PC-3 (cell line): ENCODE measurements at regions not wholly inside any gene's neighbourhood (a gene's known extent, or its start where the extent isn't known, plus 50 kb on each side); places are given as distances from the start of the nearest gene placed in this dataset.

ENCODE experiments used
- ATAC-seq: fragments of 200-7000 bp; cut with Tn5 transposase; 2 replicates; pipeline ENCODE4 v1.9.1; 2020; ENCODE audit warnings: mild to moderate bottlenecking, moderate library complexity
- BruUV-seq: library from RNA; stranded (reverse); fragments of 400-500 nt; replicated peaks from 2 replicates; lab custom pipeline; 2021; lab: Mats Ljungman, UMichigan
- CTCF ChIA-PET: fragments of 300-600 bp; sonication (Branson Sonifier 250); formaldehyde crosslinking; loops from one replicate; lab custom pipeline; 2022; ENCODE audit warnings: antibody characterized with exemption; lab: Charles Lee
- POLR2A ChIA-PET: fragments of 300-600 bp; sonication (Branson Sonifier 250); formaldehyde crosslinking; loops from one replicate; lab custom pipeline; 2022; ENCODE audit warnings: antibody characterized with exemption; ENCODE audit not compliant: unreplicated experiment; lab: Charles Lee
- DNase-seq: peaks from one replicate; pipeline ENCODE4 v3.0.0-alpha.2; 2015
- H2AFZ ChIP-seq: fragments of 300-600 bp; sonication (generic); 2 replicates; pipeline ENCODE4 v1.6.0; 2016; ENCODE audit warnings: antibody characterized with exemption, low read length
- H3F3A ChIP-seq: fragments of 300-600 bp; sonication (generic); one replicate; pipeline ENCODE4 v1.6.0; 2017; ENCODE audit warnings: antibody characterized with exemption, low read length, control low read depth, mild to moderate bottlenecking; ENCODE audit not compliant: unreplicated experiment
- H3K27ac ChIP-seq: fragments of 300-600 bp; sonication (generic); 2 replicates; pipeline ENCODE4 v1.5.1; 2016; ENCODE audit warnings: mild to moderate bottlenecking, low read length
- H3K27me3 ChIP-seq: fragments of 300-600 bp; sonication (generic); 2 replicates; pipeline ENCODE4 v1.6.1; 2016; ENCODE audit warnings: low read length, mixed read lengths
- H3K36me3 ChIP-seq: fragments of 300-600 bp; sonication (generic); 2 replicates; pipeline ENCODE4 v1.6.1; 2016; ENCODE audit warnings: low read depth, mixed run types, low read length, mixed read lengths
- H3K4me1 ChIP-seq: fragments of 300-600 bp; sonication (generic); 2 replicates; pipeline ENCODE4 v1.5.1; 2016; ENCODE audit warnings: low read length; ENCODE audit not compliant: insufficient read depth
- H3K4me2 ChIP-seq: fragments of 300-600 bp; sonication (generic); 2 replicates; pipeline ENCODE4 v1.6.0; 2016; ENCODE audit warnings: low read length
- H3K4me3 ChIP-seq: fragments of 300-600 bp; sonication (generic); 2 replicates; pipeline ENCODE4 v1.5.1; 2016; ENCODE audit warnings: mild to moderate bottlenecking, low read length, mixed read lengths
- H3K79me2 ChIP-seq: fragments of 300-600 bp; sonication (generic); 2 replicates; pipeline ENCODE4 v1.6.1; 2017; ENCODE audit warnings: low read length, mixed read lengths
- H3K9ac ChIP-seq: fragments of 300-600 bp; sonication (generic); 2 replicates; pipeline ENCODE4 v1.6.0; 2016; ENCODE audit warnings: mild to moderate bottlenecking, low read length
- H3K9me2 ChIP-seq: fragments of 300-600 bp; sonication (generic); replicated peaks from 2 replicates; pipeline ENCODE4 v1.6.1; 2016; ENCODE audit warnings: mixed run types, low read length, mixed read lengths
- H3K9me3 ChIP-seq: fragments of 300-600 bp; sonication (generic); 2 replicates; pipeline ENCODE4 v1.6.1; 2016; ENCODE audit warnings: low read length, mixed read lengths
- H4K20me1 ChIP-seq: fragments of 300-600 bp; sonication (generic); 2 replicates; pipeline ENCODE4 v1.6.1; 2016; ENCODE audit warnings: low read length, mixed read lengths
- EZH2 ChIP-seq: fragments of 300-600 bp; sonication (generic); IDR thresholded peaks from one replicate; pipeline ENCODE4 v1.6.1; 2017; ENCODE audit warnings: antibody characterized with exemption, mild to moderate bottlenecking, low read length; ENCODE audit not compliant: unreplicated experiment
- EZH2phosphoT487 ChIP-seq: fragments of 300-600 bp; sonication (generic); IDR thresholded peaks from 2 replicates; pipeline ENCODE4 v1.6.1; 2018; ENCODE audit warnings: mild to moderate bottlenecking, antibody characterized with exemption, low read length, borderline replicate concordance
- intact Hi-C: fragments of 100-400 bp; cut with micrococcal nuclease; formaldehyde crosslinking; loops from 2 replicates; pipeline ENCODE4 v1.9.0; 2023
- TF ChIP-seq, protein P1 (sequence below): fragments of 300-600 bp; sonication (generic); conservative IDR thresholded peaks from 2 replicates; pipeline ENCODE4 v1.5.1; 2017; ENCODE audit warnings: antibody characterized with exemption, low read depth, mild to moderate bottlenecking, low read length

DNA sequence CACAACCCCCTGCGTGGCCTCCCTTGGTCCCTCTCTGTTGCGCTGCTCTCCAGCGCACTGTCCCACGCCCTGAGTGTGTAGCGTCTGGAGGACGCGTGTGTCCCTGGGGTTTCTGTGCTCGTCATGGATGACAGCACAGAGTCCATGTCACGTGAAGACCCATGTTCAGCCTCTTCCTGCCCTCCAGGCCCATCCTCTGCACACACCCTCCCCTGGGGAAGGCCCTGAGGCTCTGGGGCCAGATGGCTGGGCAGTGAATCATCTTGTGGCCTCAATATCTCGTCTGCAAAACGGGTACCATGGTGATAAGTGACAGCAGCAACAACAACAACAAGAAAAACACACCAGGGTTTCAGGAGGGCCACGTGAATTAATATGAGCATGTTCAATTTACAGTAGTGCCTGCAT lies 71.5 kb upstream of the ARHGEF7 start:
- peak; percentile 35 for ATAC-seq
- ChIA-PET CTCF (no interaction called here), POLR2A (no interaction called here)
- TF ChIP-seq, protein P1, sequence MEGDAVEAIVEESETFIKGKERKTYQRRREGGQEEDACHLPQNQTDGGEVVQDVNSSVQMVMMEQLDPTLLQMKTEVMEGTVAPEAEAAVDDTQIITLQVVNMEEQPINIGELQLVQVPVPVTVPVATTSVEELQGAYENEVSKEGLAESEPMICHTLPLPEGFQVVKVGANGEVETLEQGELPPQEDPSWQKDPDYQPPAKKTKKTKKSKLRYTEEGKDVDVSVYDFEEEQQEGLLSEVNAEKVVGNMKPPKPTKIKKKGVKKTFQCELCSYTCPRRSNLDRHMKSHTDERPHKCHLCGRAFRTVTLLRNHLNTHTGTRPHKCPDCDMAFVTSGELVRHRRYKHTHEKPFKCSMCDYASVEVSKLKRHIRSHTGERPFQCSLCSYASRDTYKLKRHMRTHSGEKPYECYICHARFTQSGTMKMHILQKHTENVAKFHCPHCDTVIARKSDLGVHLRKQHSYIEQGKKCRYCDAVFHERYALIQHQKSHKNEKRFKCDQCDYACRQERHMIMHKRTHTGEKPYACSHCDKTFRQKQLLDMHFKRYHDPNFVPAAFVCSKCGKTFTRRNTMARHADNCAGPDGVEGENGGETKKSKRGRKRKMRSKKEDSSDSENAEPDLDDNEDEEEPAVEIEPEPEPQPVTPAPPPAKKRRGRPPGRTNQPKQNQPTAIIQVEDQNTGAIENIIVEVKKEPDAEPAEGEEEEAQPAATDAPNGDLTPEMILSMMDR = no peak
- TF ChIP-seq EZH2 = no peak
- no peak for TF ChIP-seq EZH2phosphoT487
- no peak overlapping the region for H3K27ac ChIP-seq
- peak; percentile 55 for DNase-seq
- intact Hi-C loops = no loop called here
- H3K4me1 ChIP-seq = peaks cover 8% of the 10 kb centered on the region; the same call in 1 of the 2 replicates
- no peak overlapping the region for H3K9ac ChIP-seq
- H3K4me3 ChIP-seq = no peak overlapping the region
- H3K27me3 ChIP-seq = no peaks in the 10 kb centered on the region
- no peaks in the 10 kb centered on the region for H3K9me2 ChIP-seq
- no peaks in the 10 kb centered on the region for H3K9me3 ChIP-seq
- no TSS peak for BruUV-seq
- H3K4me2 ChIP-seq = no peak overlapping the region
- H2AFZ ChIP-seq = no peak overlapping the region
- no peaks in the 10 kb centered on the region for H3F3A ChIP-seq
- H3K79me2 ChIP-seq = no peaks in the 10 kb centered on the region
- H4K20me1 ChIP-seq = no peaks in the 10 kb centered on the region
- H3K36me3 ChIP-seq = no peaks in the 10 kb centered on the region

DNA sequence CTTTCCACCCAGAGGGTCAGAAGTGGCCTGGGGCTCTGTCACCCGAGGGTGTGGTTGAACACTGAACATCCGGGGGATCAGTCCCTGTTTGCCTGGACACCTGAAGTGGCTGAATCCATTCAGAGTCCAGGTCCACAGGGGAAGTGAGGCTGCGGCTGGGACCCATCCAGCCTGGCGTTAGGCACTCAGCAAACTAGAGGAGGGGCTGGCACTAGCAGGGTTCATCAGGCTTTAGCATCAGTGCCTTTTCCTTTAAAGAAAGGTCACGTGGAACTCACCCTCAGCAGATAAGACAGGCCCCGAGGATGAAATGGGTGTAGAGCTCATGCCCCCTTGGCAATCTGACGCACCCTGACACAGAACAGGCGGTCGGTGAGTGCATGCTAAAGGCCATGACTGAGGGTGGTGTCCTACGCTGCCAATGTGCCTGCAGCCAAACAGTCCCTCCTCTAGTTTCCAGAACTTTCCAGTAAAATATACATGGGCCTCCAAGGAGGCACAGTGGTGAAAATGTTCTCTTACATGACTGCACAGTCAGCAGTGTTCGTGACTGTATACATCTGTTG lies 72.4 kb upstream of the ARHGEF7 start:
- TF ChIP-seq, protein P1 = no peak
- TF ChIP-seq EZH2 (no peak), EZH2phosphoT487 (no peak)
- POLR2A ChIA-PET = no interaction called here

DNA sequence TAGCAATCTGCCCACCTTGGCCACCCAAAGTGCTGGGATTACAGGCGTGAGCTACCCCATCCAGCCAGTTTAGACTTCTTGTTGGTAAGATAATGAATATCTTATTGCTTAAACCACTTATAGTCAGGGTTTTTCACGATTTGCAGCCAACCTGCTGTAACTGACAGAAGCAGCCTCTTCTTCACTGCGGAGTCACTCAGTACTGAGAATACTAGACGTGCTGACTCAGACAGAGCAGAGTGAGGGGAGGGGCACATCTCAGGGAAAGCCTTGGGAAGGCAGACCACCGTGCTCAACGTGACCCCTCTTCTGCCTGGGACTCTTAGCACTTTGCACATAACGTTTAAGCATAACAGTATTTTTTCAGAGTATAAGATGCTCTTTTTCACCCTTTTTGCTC lies 74.3 kb upstream of the ARHGEF7 start:
- Histone ChIP-seq H3K79me2 (no peaks in the 10 kb centered on the region), H3K27ac (no peak overlapping the region), H3F3A (no peaks in the 10 kb centered on the region), H3K27me3 (no peaks in the 10 kb centered on the region), H3K36me3 (no peaks in the 10 kb centered on the region), H2AFZ (no peak overlapping the region), H3K4me3 (no peak overlapping the region), H4K20me1 (no peaks in the 10 kb centered on the region), H3K4me2 (no peak overlapping the region), H3K9me3 (no peaks in the 10 kb centered on the region), H3K4me1 (peaks cover 8% of the 10 kb centered on the region; the same call in 1 of the 2 replicates), H3K9me2 (no peaks in the 10 kb centered on the region), H3K9ac (no peak overlapping the region)
- TF ChIP-seq, protein P1 = no peak
- no peak for TF ChIP-seq EZH2
- no peak for TF ChIP-seq EZH2phosphoT487
- BruUV-seq = no TSS peak
- ChIA-PET CTCF (no interaction called here), POLR2A (no interaction called here)
- ATAC-seq (no peak), DNase-seq (no peak)
- intact Hi-C loops = no loop called here

More for the DNA sequence above, 72.4 kb upstream of the ARHGEF7 start:
- no peak for ATAC-seq
- Histone ChIP-seq H3K36me3 (no peaks in the 10 kb centered on the region), H4K20me1 (no peaks in the 10 kb centered on the region), H3K9me2 (no peaks in the 10 kb centered on the region), H3K4me3 (no peak overlapping the region), H3K27ac (no peak overlapping the region), H3K27me3 (no peaks in the 10 kb centered on the region), H3K4me1 (peaks cover 8% of the 10 kb centered on the region; the same call in 1 of the 2 replicates), H3K4me2 (no peak overlapping the region), H3F3A (no peaks in the 10 kb centered on the region), H3K79me2 (no peaks in the 10 kb centered on the region), H2AFZ (no peak overlapping the region), H3K9me3 (no peaks in the 10 kb centered on the region), H3K9ac (no peak overlapping the region)
- no peak for DNase-seq
- intact Hi-C loops = no loop called here
- BruUV-seq = no TSS peak
- CTCF ChIA-PET = no interaction called here
